ENCODE measurements at regions not wholly inside any gene's neighbourhood (a gene's known extent, or its start where the extent isn't known, plus 50 kb on each side); places are given as distances from the start of the nearest gene placed in this dataset.

- Histone ChIP-seq H3K9me2 (replicated peaks; ENCODE audit: insufficient read depth, low read length) (no peaks in the 10 kb centered on the region), H3K4me2 (ENCODE audit: low read depth, low read length) (no peak overlapping the region), H4K20me1 (ENCODE audit: insufficient read depth, low read length) (no peaks in the 10 kb centered on the region), H3K79me2 (ENCODE audit: low read length) (no peaks in the 10 kb centered on the region), H2AFZ (ENCODE audit: low read length) (no peak overlapping the region), H3K9ac (ENCODE audit: low read length) (no peak overlapping the region), H3K9me3 (replicated peaks; ENCODE audit: insufficient read depth, low read length) (no peaks in the 10 kb centered on the region), H3K4me3 (ENCODE audit: low read length) (no peak overlapping the region), H3K4me1 (ENCODE audit: low read length) (no peaks in the 10 kb centered on the region), H3K27me3 (replicated peaks; ENCODE audit: insufficient read depth, low read length) (no peaks in the 10 kb centered on the region), H3F3A (ENCODE audit: insufficient read depth, low read length) (no peaks in the 10 kb centered on the region), H3K36me3 (replicated peaks; ENCODE audit: insufficient read depth, low read length) (no peaks in the 10 kb centered on the region), H3K27ac (ENCODE audit: low read length) (no peak overlapping the region)
- TF ChIP-seq EZH2phosphoT487 (IDR thresholded peaks at IDR 0.05; ENCODE audit: low read length), result no peak
- no peak for DNase-seq
These were observed 102.0 kb upstream of the PRLR start for GRCh38 chr5:35331956-35332950.

GRCh38 chr5:35325836-35326235 lies 95.5 kb upstream of the PRLR start:
- H3K9me2 ChIP-seq (replicated peaks; ENCODE audit: insufficient read depth, low read length), result no peaks in the 10 kb centered on the region
- DNase-seq, result no peak
- no peaks in the 10 kb centered on the region for H3K27me3 ChIP-seq (replicated peaks; ENCODE audit: insufficient read depth, low read length)
- no peak overlapping the region for H3K27ac ChIP-seq (ENCODE audit: low read length)
- no peaks in the 10 kb centered on the region for H3K4me1 ChIP-seq (ENCODE audit: low read length)
- H2AFZ ChIP-seq (ENCODE audit: low read length), result no peak overlapping the region
- H3K79me2 ChIP-seq (ENCODE audit: low read length), result no peaks in the 10 kb centered on the region
- no peak overlapping the region for H3K9ac ChIP-seq (ENCODE audit: low read length)
- no peaks in the 10 kb centered on the region for H3F3A ChIP-seq (ENCODE audit: insufficient read depth, low read length)
- TF ChIP-seq CTCF (IDR thresholded peaks at IDR 0.05; ENCODE audit: low read length) (no peak), EZH2phosphoT487 (IDR thresholded peaks at IDR 0.05; ENCODE audit: low read length) (no peak), EZH2 (optimal IDR thresholded peaks at IDR 0.05; ENCODE audit: low read depth, low read length) (no peak)
- H3K4me2 ChIP-seq (ENCODE audit: low read depth, low read length), result no peak overlapping the region
- H3K4me3 ChIP-seq (ENCODE audit: low read length), result no peak overlapping the region
- H3K36me3 ChIP-seq (replicated peaks; ENCODE audit: insufficient read depth, low read length), result no peaks in the 10 kb centered on the region
- no peaks in the 10 kb centered on the region for H3K9me3 ChIP-seq (replicated peaks; ENCODE audit: insufficient read depth, low read length)
- H4K20me1 ChIP-seq (ENCODE audit: insufficient read depth, low read length), result no peaks in the 10 kb centered on the region

- H2AFZ ChIP-seq (ENCODE audit: low read length), result no peak overlapping the region
These were observed 94.4 kb upstream of the PRLR start for GRCh38 chr5:35324679-35325078.

More at GRCh38 chr5:35324679-35325078, 94.4 kb upstream of the PRLR start:
- no peaks in the 10 kb centered on the region for H3K9me2 ChIP-seq (replicated peaks; ENCODE audit: insufficient read depth, low read length)
- H3K36me3 ChIP-seq (replicated peaks; ENCODE audit: insufficient read depth, low read length), result no peaks in the 10 kb centered on the region
- DNase-seq, result no peak
- H3K9me3 ChIP-seq (replicated peaks; ENCODE audit: insufficient read depth, low read length), result no peaks in the 10 kb centered on the region
- H3K4me1 ChIP-seq (ENCODE audit: low read length), result peaks cover 8% of the 10 kb centered on the region
- H3F3A ChIP-seq (ENCODE audit: insufficient read depth, low read length), result peaks cover 8% of the 10 kb centered on the region
- H3K27me3 ChIP-seq (replicated peaks; ENCODE audit: insufficient read depth, low read length), result no peaks in the 10 kb centered on the region
- no peak overlapping the region for H3K27ac ChIP-seq (ENCODE audit: low read length)
- no peak overlapping the region for H3K9ac ChIP-seq (ENCODE audit: low read length)
- H3K4me2 ChIP-seq (ENCODE audit: low read depth, low read length), result no peak overlapping the region
- no peak overlapping the region for H3K4me3 ChIP-seq (ENCODE audit: low read length)
- no peak for TF ChIP-seq CTCF (IDR thresholded peaks at IDR 0.05; ENCODE audit: low read length)
- no peak for TF ChIP-seq EZH2phosphoT487 (IDR thresholded peaks at IDR 0.05; ENCODE audit: low read length)
- TF ChIP-seq EZH2 (optimal IDR thresholded peaks at IDR 0.05; ENCODE audit: low read depth, low read length), result no peak
- no peaks in the 10 kb centered on the region for H4K20me1 ChIP-seq (ENCODE audit: insufficient read depth, low read length)
- no peaks in the 10 kb centered on the region for H3K79me2 ChIP-seq (ENCODE audit: low read length)
